Liver (tissue), 8 donors: ENCODE measurements at regions not wholly inside any gene's neighbourhood (a gene's known extent, or its start where the extent isn't known, plus 50 kb on each side); places are given as distances from the start of the nearest gene placed in this dataset.
A peak's percentile ranks its signal among the peaks of the same experiment; 100 is the strongest.

ENCODE experiments used
- DNase-seq: peaks from one replicate; pipeline ENCODE4 v3.0.0-alpha.2; 2017; ENCODE audit warnings: low spot score
- H3K27ac ChIP-seq, 2 donors: one replicate each; pipeline ENCODE4 v1.7.0; 2013; ENCODE audit warnings: inconsistent platforms in 2 of 2, low read length in 2 of 2, control low read depth in 1 of 2, low read depth in 1 of 2, mild to moderate bottlenecking in 1 of 2
- H3K27me3 ChIP-seq, 4 donors: one replicate each; pipeline versions ENCODE4 v1.6.1 to v1.7.0; 2013; ENCODE audit warnings: low read length in 3 of 4, inconsistent platforms in 1 of 4, mild to moderate bottlenecking in 1 of 4, moderate library complexity in 1 of 4; ENCODE audit not compliant: control insufficient read depth in 4 of 4, insufficient read depth in 4 of 4
- H3K36me3 ChIP-seq, 4 donors: one replicate each; pipeline versions ENCODE4 v1.6.1 to v1.7.0; 2013; ENCODE audit warnings: low read length in 3 of 4, mild to moderate bottlenecking in 3 of 4, low read depth in 1 of 4, moderate library complexity in 1 of 4; ENCODE audit not compliant: control insufficient read depth in 4 of 4, insufficient read depth in 3 of 4
- H3K4me1 ChIP-seq, 4 donors: one replicate each; pipeline versions ENCODE4 v1.6.1 to v1.7.0; 2013; ENCODE audit warnings: low read length in 3 of 4, mild to moderate bottlenecking in 3 of 4, moderate library complexity in 1 of 4; ENCODE audit not compliant: control insufficient read depth in 4 of 4, insufficient read depth in 4 of 4
- H3K4me3 ChIP-seq, 3 donors: one replicate each; pipeline versions ENCODE4 v1.6.1 to v1.7.0; 2013; ENCODE audit warnings: low read length in 3 of 3, control low read depth in 1 of 3, low read depth in 1 of 3, mild to moderate bottlenecking in 1 of 3
- H3K9ac ChIP-seq, 2 donors: one replicate each; pipeline ENCODE4 v1.7.0; 2013; ENCODE audit warnings: low read length in 2 of 2, mild to moderate bottlenecking in 2 of 2, moderate library complexity in 2 of 2, control low read depth in 1 of 2, low read depth in 1 of 2
- H3K9me3 ChIP-seq, 4 donors: one replicate each; pipeline versions ENCODE4 v1.6.1 to v1.7.0; 2013; ENCODE audit warnings: low read length in 3 of 4; ENCODE audit not compliant: control insufficient read depth in 4 of 4
- CTCF ChIP-seq: fragments of 150-350 bp; IDR thresholded peaks from 2 replicates; pipeline ENCODE4 v1.5.1; 2017; ENCODE audit warnings: improper control_type of control experiment, low read depth, low read length; ENCODE audit not compliant: missing input control
- EGR1 ChIP-seq, 2 donors: IDR thresholded peaks; 2 replicates each; pipeline ENCODE4 v1.6.1; 2016 to 2018; ENCODE audit warnings: antibody characterized with exemption in 2 of 2, low read depth in 2 of 2
- FOXA1 ChIP-seq: IDR thresholded peaks from 2 replicates; pipeline ENCODE4 v1.6.1; 2016; ENCODE audit warnings: antibody characterized with exemption
- FOXA2 ChIP-seq: IDR thresholded peaks from 2 replicates; pipeline ENCODE4 v1.6.1; 2016; ENCODE audit warnings: antibody characterized with exemption
- GABPA ChIP-seq, 2 donors: IDR thresholded peaks in 1 of 2; conservative IDR thresholded peaks in 1 of 2; 2 replicates each; pipeline ENCODE4 v1.6.1; 2016; ENCODE audit warnings: antibody characterized with exemption in 2 of 2, mild to moderate bottlenecking in 1 of 2, moderate library complexity in 1 of 2
- HNF4A ChIP-seq, 2 donors: conservative IDR thresholded peaks; 2 replicates each; pipeline ENCODE4 v1.6.1; 2016; ENCODE audit warnings: antibody characterized with exemption in 2 of 2, mild to moderate bottlenecking in 2 of 2
- HNF4G ChIP-seq: IDR thresholded peaks from 2 replicates; pipeline ENCODE4 v1.6.1; 2016; ENCODE audit warnings: antibody characterized with exemption
- JUND ChIP-seq, 2 donors: IDR thresholded peaks; 2 replicates each; pipeline ENCODE4 v1.6.1; 2016; ENCODE audit warnings: antibody characterized with exemption in 2 of 2
- MAX ChIP-seq: IDR thresholded peaks from 2 replicates; pipeline ENCODE4 v1.6.1; 2016; ENCODE audit warnings: antibody characterized with exemption
- NR2F2 ChIP-seq: IDR thresholded peaks from 2 replicates; pipeline ENCODE4 v1.6.1; 2016; ENCODE audit warnings: antibody characterized with exemption
- RAD21 ChIP-seq, 2 donors: IDR thresholded peaks; 2 replicates each; pipeline ENCODE4 v1.6.1; 2016; ENCODE audit warnings: antibody characterized with exemption in 2 of 2, mild to moderate bottlenecking in 2 of 2
- REST ChIP-seq: IDR thresholded peaks from 2 replicates; pipeline ENCODE4 v1.6.1; 2016; ENCODE audit warnings: antibody characterized with exemption, mild to moderate bottlenecking
- RXRA ChIP-seq, 2 donors: IDR thresholded peaks; 2 replicates each; pipeline ENCODE4 v1.6.1; 2017 to 2018; ENCODE audit warnings: antibody characterized with exemption in 2 of 2, mild to moderate bottlenecking in 1 of 2
- SP1 ChIP-seq: IDR thresholded peaks from 2 replicates; pipeline ENCODE4 v1.6.1; 2018; ENCODE audit warnings: antibody characterized with exemption, mild to moderate bottlenecking
- TAF1 ChIP-seq: conservative IDR thresholded peaks from 2 replicates; pipeline ENCODE4 v1.6.1; 2016; ENCODE audit warnings: antibody characterized with exemption, mild to moderate bottlenecking
- YY1 ChIP-seq: IDR thresholded peaks from 2 replicates; pipeline ENCODE4 v1.6.1; 2016; ENCODE audit warnings: antibody characterized with exemption, mild to moderate bottlenecking
- ZBTB33 ChIP-seq: IDR thresholded peaks from 2 replicates; pipeline ENCODE4 v1.6.1; 2016; ENCODE audit warnings: antibody characterized with exemption
- whole genome bisulfite sequencing: extraction: QIAGEN DNeasy Blood & Tissue Kit; methylation state at CpG from one replicate; pipeline ENCODE4 v1.1.7; 2013; 5-methylcytosine and 5-hydroxymethylcytosine counted together
- TF ChIP-seq, protein P1 (sequence below): IDR thresholded peaks from 2 replicates; pipeline ENCODE4 v1.6.1; 2016; ENCODE audit warnings: antibody characterized with exemption
- donor health status: healthy.
- donor health status: healthy.
- donor health status: healthy.
- donor health status: healthy.
- donor health status: healthy.

- no peak for TF ChIP-seq JUND (IDR thresholded peaks at IDR 0.05)
- no peak for TF ChIP-seq RAD21 (IDR thresholded peaks at IDR 0.05)
- TF ChIP-seq NR2F2: no peak
- no peak for TF ChIP-seq RXRA (IDR thresholded peaks at IDR 0.05)
- TF ChIP-seq YY1: no peak
- TF ChIP-seq REST: no peak
- TF ChIP-seq FOXA2: no peak
- TF ChIP-seq ZBTB33: no peak
- Histone ChIP-seq H3K4me3 (peak overlapping the region in 1 of 3 donors; percentile 37), H3K27me3 (no peaks in the 10 kb centered on the region), H3K9me3 (peaks cover 0 to 4% (median 0%) of the 10 kb centered on the region in 4 donors), H3K36me3 (no peaks in the 10 kb centered on the region), H3K9ac (no peak overlapping the region), H3K27ac (no peak overlapping the region), H3K4me1 (no peaks in the 10 kb centered on the region)
- DNase-seq: peak; percentile 37
- WGBS: 57% methylated on average over 6 of the region's 6 CpGs
Observed at GRCh38 chr4:104616401-104616820, 121.7 kb upstream of the CXXC4 start.

- WGBS: 98% methylated on average over 1 of the region's 1 CpG
- Histone ChIP-seq H3K27me3 (no peaks in the 10 kb centered on the region), H3K36me3 (no peaks in the 10 kb centered on the region), H3K9ac (no peak overlapping the region), H3K4me3 (no peak overlapping the region), H3K27ac (no peak overlapping the region), H3K4me1 (no peaks in the 10 kb centered on the region), H3K9me3 (no peaks in the 10 kb centered on the region)
- TF ChIP-seq HNF4A (conservative IDR thresholded peaks at IDR 0.05) (no peak), YY1 (no peak), MAX (no peak), REST (no peak), TAF1 (no peak), NR2F2 (no peak), RXRA (IDR thresholded peaks at IDR 0.05) (no peak), ZBTB33 (no peak), JUND (IDR thresholded peaks at IDR 0.05) (no peak), SP1 (no peak), FOXA2 (no peak), FOXA1 (no peak), CTCF (no peak), RAD21 (IDR thresholded peaks at IDR 0.05) (no peak), GABPA (IDR thresholded peaks at IDR 0.05 in 1 of 2, conservative IDR thresholded peaks at IDR 0.05 in 1 of 2) (no peak), EGR1 (IDR thresholded peaks at IDR 0.05; ENCODE audit: low read depth in 2 of 2) (no peak), HNF4G (no peak)
- TF ChIP-seq, protein P1, sequence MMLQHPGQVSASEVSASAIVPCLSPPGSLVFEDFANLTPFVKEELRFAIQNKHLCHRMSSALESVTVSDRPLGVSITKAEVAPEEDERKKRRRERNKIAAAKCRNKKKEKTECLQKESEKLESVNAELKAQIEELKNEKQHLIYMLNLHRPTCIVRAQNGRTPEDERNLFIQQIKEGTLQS: no peak
- no peak for DNase-seq
Observed at GRCh38 chr4:104625706-104626105, 131.0 kb upstream of the CXXC4 start.
